22Rv1 (cell line): ENCODE measurements at regions not wholly inside any gene's neighbourhood (a gene's known extent, or its start where the extent isn't known, plus 50 kb on each side); places are given as distances from the start of the nearest gene placed in this dataset.

Experiments
- CTCF ChIP-seq: fragments of 450-650 bp; IDR thresholded peaks from 2 replicates; pipeline ENCODE4 v1.5.1; 2017; ENCODE audit warnings: mild to moderate bottlenecking
- ZFX ChIP-seq: fragments of 450-650 bp; IDR thresholded peaks from 2 replicates; pipeline ENCODE4 v1.6.1; 2017; ENCODE audit warnings: antibody characterized with exemption, borderline replicate concordance

- TF ChIP-seq CTCF (no peak), ZFX (no peak)
These were observed 154.4 kb upstream of the SERTAD2 start for GRCh38 chr2:64808092-64808491.
